MCF 10A (cell line): ENCODE measurements at regions not wholly inside any gene's neighbourhood (a gene's known extent, or its start where the extent isn't known, plus 50 kb on each side); places are given as distances from the start of the nearest gene placed in this dataset.

ENCODE experiments used
- BruUV-seq: library from RNA; stranded (reverse); fragments of 400-500 nt; replicated peaks from 2 replicates; lab custom pipeline; 2021; lab: Mats Ljungman, UMichigan
- CTCF ChIA-PET: fragments of 300-600 bp; sonication (Branson Sonifier 250); formaldehyde crosslinking; extraction: SDS; loops from one replicate; lab custom pipeline; 2021; ENCODE audit warnings: antibody characterized with exemption, inconsistent platforms; lab: Yijun Ruan, JAX
- POLR2A ChIA-PET: fragments of 300-600, 350-650 bp; sonication (Branson Sonifier 250); formaldehyde crosslinking; extraction: SDS; loops from one replicate; lab custom pipeline; 2020; ENCODE audit warnings: antibody characterized with exemption, inconsistent platforms; lab: Yijun Ruan, JAX
- DNase-seq: peaks from one replicate; pipeline ENCODE4 v3.0.0-alpha.2; 2018; ENCODE audit not compliant: unreplicated experiment
- H3K27ac Mint-ChIP-seq: one replicate; pipeline ENCODE4 v1.8.0; 2022; ENCODE audit warnings: mild to moderate bottlenecking, low read depth, mixed read lengths; ENCODE audit not compliant: unreplicated experiment
- H3K27me3 Mint-ChIP-seq: one replicate; pipeline ENCODE4 v1.8.0; 2022; ENCODE audit warnings: mixed read lengths; ENCODE audit not compliant: insufficient read depth, unreplicated experiment
- H3K36me3 Mint-ChIP-seq: one replicate; pipeline ENCODE4 v1.8.0; 2022; ENCODE audit warnings: mild to moderate bottlenecking, moderate library complexity, mixed read lengths; ENCODE audit not compliant: insufficient read depth, unreplicated experiment
- H3K4me1 Mint-ChIP-seq: one replicate; pipeline ENCODE4 v1.8.0; 2022; ENCODE audit warnings: mixed read lengths; ENCODE audit not compliant: insufficient read depth, unreplicated experiment
- H3K4me3 Mint-ChIP-seq: one replicate; pipeline ENCODE4 v1.8.0; 2022; ENCODE audit warnings: mild to moderate bottlenecking, moderate library complexity, mixed read lengths; ENCODE audit not compliant: unreplicated experiment
- H3K9me3 Mint-ChIP-seq: one replicate; pipeline ENCODE4 v1.8.0; 2022; ENCODE audit warnings: mixed read lengths; ENCODE audit not compliant: unreplicated experiment
- CTCF ChIP-seq: fragments of 200-600 bp; IDR thresholded peaks from one replicate; pipeline ENCODE4 v1.8.0; 2022; ENCODE audit warnings: antibody characterized with exemption, mild to moderate bottlenecking; ENCODE audit not compliant: unreplicated experiment
- intact Hi-C: fragments of 100-400 bp; cut with micrococcal nuclease; formaldehyde crosslinking; loops from 2 replicates; pipeline ENCODE4 v1.14.1; 2022

GRCh38 chr2:11019614-11020013 lies 107.9 kb downstream of the KCNF1 start:
- no TSS peak for BruUV-seq
- Mint-ChIP-seq H3K36me3 (no peaks in the 10 kb centered on the region), H3K27me3 (peaks cover 68% of the 10 kb centered on the region), H3K9me3 (no peaks in the 10 kb centered on the region), H3K27ac (no peak overlapping the region), H3K4me3 (no peak overlapping the region), H3K4me1 (no peaks in the 10 kb centered on the region)
- DNase-seq = no peak
- TF ChIP-seq CTCF = no peak
- ChIA-PET POLR2A (no interaction called here), CTCF (no interaction called here)
- intact Hi-C loops = no loop called here

- no peak for TF ChIP-seq CTCF
- H3K4me1 Mint-ChIP-seq = no peaks in the 10 kb centered on the region
- no peaks in the 10 kb centered on the region for H3K9me3 Mint-ChIP-seq
- intact Hi-C loops = no loop called here
- no peak overlapping the region for H3K27ac Mint-ChIP-seq
- ChIA-PET CTCF (interaction anchor here (0.6 kb wide), 1 partner anchor 187 kb away, joined by 3 read pairs; no protein-coding TSS in a partner anchor), POLR2A (interaction anchor here (1.4 kb wide), 1 partner anchor 9 kb away, joined by 3 read pairs; no protein-coding TSS in a partner anchor)
- H3K27me3 Mint-ChIP-seq = peaks cover 44% of the 10 kb centered on the region
- H3K36me3 Mint-ChIP-seq = no peaks in the 10 kb centered on the region
- H3K4me3 Mint-ChIP-seq = no peak overlapping the region
- DNase-seq = no peak
- no TSS peak for BruUV-seq
Observed at GRCh38 chr2:11022064-11022463, 110.3 kb downstream of the KCNF1 start.

- Mint-ChIP-seq H3K36me3 (no peaks in the 10 kb centered on the region), H3K27me3 (peaks cover 37% of the 10 kb centered on the region), H3K9me3 (no peaks in the 10 kb centered on the region), H3K4me3 (no peak overlapping the region), H3K27ac (no peak overlapping the region), H3K4me1 (no peaks in the 10 kb centered on the region)
- ChIA-PET CTCF (no interaction called here), POLR2A (interaction anchor here (1.4 kb wide), 1 partner anchor 9 kb away, joined by 3 read pairs; no protein-coding TSS in a partner anchor)
- no peak for TF ChIP-seq CTCF
- no TSS peak for BruUV-seq
- intact Hi-C loops = no loop called here
- DNase-seq = peak; percentile 3
Observed at GRCh38 chr2:11022591-11023273, 111.0 kb downstream of the KCNF1 start.

GRCh38 chr2:11023326-11024258 lies 111.9 kb downstream of the KCNF1 start:
- BruUV-seq = no TSS peak
- intact Hi-C loops = no loop called here
- Mint-ChIP-seq H3K27ac (no peak overlapping the region), H3K27me3 (peaks cover 28% of the 10 kb centered on the region), H3K36me3 (no peaks in the 10 kb centered on the region), H3K4me3 (no peak overlapping the region), H3K9me3 (no peaks in the 10 kb centered on the region), H3K4me1 (no peaks in the 10 kb centered on the region)
- no peak for DNase-seq
- ChIA-PET CTCF (interaction anchor here (0.6 kb wide), 1 partner anchor 90 kb away, joined by 3 read pairs; no protein-coding TSS in a partner anchor), POLR2A (no interaction called here)
- no peak for TF ChIP-seq CTCF
